ENCODE measurements at regions not wholly inside any gene's neighbourhood (a gene's known extent, or its start where the extent isn't known, plus 50 kb on each side); places are given as distances from the start of the nearest gene placed in this dataset.

GRCh38 chr6:150791717-150792116 is 73.8 kb upstream of the MTHFD1L start:
- DNase-seq: no peak
- intact Hi-C loops (cut with DNase I): no loop called here
- no peak for TF ChIP-seq CTCF (IDR thresholded peaks at IDR 0.05)

GRCh38 chr6:150797949-150798348 is 67.6 kb upstream of the MTHFD1L start:
- no peaks in the 10 kb centered on the region for H3K4me1 ChIP-seq
- DNase-seq (no peak), ATAC-seq (no peak)
- TF ChIP-seq CTCF (IDR thresholded peaks at IDR 0.05): no peak
- WGBS, 2 donors: 91 to 92% methylated on average over 1 of the region's 1 CpG
- no peaks in the 10 kb centered on the region for H3K9me3 ChIP-seq
- H3K27ac ChIP-seq: no peak overlapping the region
- intact Hi-C loops (cut with DNase I): no loop called here
- H3K4me3 ChIP-seq: no peak overlapping the region
- H3K36me3 ChIP-seq: peaks cover 0 to 60% (median 0%) of the 10 kb centered on the region in 9 donors
- no peaks in the 10 kb centered on the region for H3K27me3 ChIP-seq

More at GRCh38 chr6:150791717-150792116, 73.8 kb upstream of the MTHFD1L start:
- H3K9me3 ChIP-seq: no peaks in the 10 kb centered on the region
- H3K36me3 ChIP-seq: peaks cover 0 to 20% (median 0%) of the 10 kb centered on the region in 9 donors
- H3K27ac ChIP-seq: no peak overlapping the region
- H3K4me1 ChIP-seq: peaks cover 0 to 10% (median 0%) of the 10 kb centered on the region in 9 donors
- H3K27me3 ChIP-seq: no peaks in the 10 kb centered on the region
- 90 to 96% methylated on average over 1 of the region's 1 CpG for WGBS, 2 donors
- ATAC-seq: no peak
- no peak overlapping the region for H3K4me3 ChIP-seq

GRCh38 chr6:150799276-150799805 is 66.2 kb upstream of the MTHFD1L start:
- no peak overlapping the region for H3K27ac ChIP-seq
- H3K36me3 ChIP-seq: peaks cover 0 to 73% (median 0%) of the 10 kb centered on the region in 9 donors
- no peak for DNase-seq
- no peaks in the 10 kb centered on the region for H3K4me1 ChIP-seq
- intact Hi-C loops (cut with DNase I): no loop called here
- no peak for ATAC-seq
- H3K27me3 ChIP-seq: no peaks in the 10 kb centered on the region
- WGBS, 2 donors: 91% methylated on average over 4 of the region's 4 CpGs
- no peak overlapping the region for H3K4me3 ChIP-seq
- TF ChIP-seq CTCF (IDR thresholded peaks at IDR 0.05): no peak
- no peaks in the 10 kb centered on the region for H3K9me3 ChIP-seq

- peak in 6 of 8 donors; percentile 11 to 55 (median 28) for ATAC-seq
Measured at GRCh38 chr6:150800674-150801314, 64.7 kb upstream of the MTHFD1L start.

More at GRCh38 chr6:150800674-150801314, 64.7 kb upstream of the MTHFD1L start:
- Histone ChIP-seq H3K4me1 (no peaks in the 10 kb centered on the region), H3K4me3 (no peak overlapping the region), H3K27ac (peak overlapping the region in 2 of 10 donors; percentile 11 to 12), H3K9me3 (no peaks in the 10 kb centered on the region), H3K36me3 (peaks cover 0 to 85% (median 4%) of the 10 kb centered on the region in 9 donors), H3K27me3 (no peaks in the 10 kb centered on the region)
- no peak for TF ChIP-seq CTCF (IDR thresholded peaks at IDR 0.05)
- no peak for DNase-seq
- WGBS, 2 donors: 68 to 78% methylated on average over 8 of the region's 8 CpGs
- intact Hi-C loops (cut with DNase I): loop anchor here in 1 of 10 donors (5.0 kb wide), 1 partner anchor 368 kb away; no protein-coding TSS in a partner anchor

All from heart right ventricle (tissue), 16 donors.